HepG2 (cell line): ENCODE measurements at regions not wholly inside any gene's neighbourhood (a gene's known extent, or its start where the extent isn't known, plus 50 kb on each side); places are given as distances from the start of the nearest gene placed in this dataset.
"Not testable (repeated sequence)": the region's sequence is repeated elsewhere in the genome, so short reads cannot be mapped to it uniquely, and the experiment has no call there.

Experiments used
- ATF1 ChIP-seq: IDR thresholded peaks from 2 replicates; pipeline ENCODE4 v1.6.1; 2016; ENCODE audit warnings: mild to moderate bottlenecking, control low read depth
- CTCF ChIP-seq: sonication (generic); formaldehyde crosslinking; IDR thresholded peaks from 2 replicates; pipeline ENCODE4 v1.5.0; 2020; ENCODE audit warnings: mild to moderate bottlenecking, missing genetic modification reagents, moderate library complexity
- ESRRA ChIP-seq: sonication (generic); formaldehyde crosslinking; IDR thresholded peaks from 2 replicates; pipeline ENCODE4 v1.5.1; 2020; ENCODE audit warnings: mild to moderate bottlenecking, low read depth, missing genetic modification reagents
- EZH2 ChIP-seq: conservative IDR thresholded peaks from 2 replicates; pipeline ENCODE4 v1.6.1; 2012; ENCODE audit warnings: mild to moderate bottlenecking, low read depth, low read length, moderate library complexity
- GABPA ChIP-seq, 2 experiments: IDR thresholded peaks; 2 replicates each; pipeline ENCODE4 v1.6.1; 2011 to 2016; ENCODE audit warnings: low read depth in 2 of 2, low read length in 1 of 2, missing biosample characterization in 1 of 2, missing genetic modification characterization in 1 of 2
- POLR2A ChIP-seq, 2 experiments: IDR thresholded peaks; 2 replicates each; pipeline ENCODE4 v1.6.1; 2011; ENCODE audit warnings: low read depth in 2 of 2, low read length in 2 of 2, mild to moderate bottlenecking in 1 of 2, moderate library complexity in 1 of 2; ENCODE audit not compliant: insufficient read depth in 1 of 2
- SIX4 ChIP-seq: sonication (generic); formaldehyde crosslinking; IDR thresholded peaks from 2 replicates; pipeline ENCODE4 v1.4.0; 2020; ENCODE audit warnings: missing genetic modification reagents
- YY1 ChIP-seq: IDR thresholded peaks from 2 replicates; pipeline ENCODE4 v1.6.1; 2011; ENCODE audit warnings: low read length, low read depth, moderate library complexity, mild to moderate bottlenecking; ENCODE audit not compliant: insufficient read depth, insufficient replicate concordance
- ZBTB21 ChIP-seq: sonication (generic); formaldehyde crosslinking; IDR thresholded peaks from 2 replicates; pipeline ENCODE4 v1.4.0; 2020; ENCODE audit warnings: missing genetic modification reagents
- ZFP1 ChIP-seq: IDR thresholded peaks from 2 replicates; pipeline ENCODE4 v1.6.1; 2016
- ZFP36 ChIP-seq: fragments of 150-350 bp; IDR thresholded peaks from 2 replicates; pipeline ENCODE4 v1.6.1; 2018; ENCODE audit warnings: borderline replicate concordance, low read length, low read depth; ENCODE audit not compliant: partially characterized antibody
- ZFP82 ChIP-seq: sonication (generic); formaldehyde crosslinking; IDR thresholded peaks from 2 replicates; pipeline ENCODE4 v1.5.1; 2020; ENCODE audit warnings: mild to moderate bottlenecking, missing genetic modification reagents, borderline replicate concordance
- ZNF20 ChIP-seq: sonication (generic); formaldehyde crosslinking; IDR thresholded peaks from 2 replicates; pipeline ENCODE4 v1.4.0; 2020; ENCODE audit warnings: mild to moderate bottlenecking, moderate library complexity, missing genetic modification reagents
- ZNF569 ChIP-seq: sonication (generic); formaldehyde crosslinking; IDR thresholded peaks from 2 replicates; pipeline ENCODE4 v1.5.0; 2020; ENCODE audit warnings: mild to moderate bottlenecking, missing genetic modification reagents, moderate library complexity, borderline replicate concordance

GRCh38 chr2:104979786-104980185, 58.1 kb upstream of the MRPS9 start:
- not testable (repeated sequence) for TF ChIP-seq ZFP36; ZFP1 (CRISPR knock-in tag); CTCF (CRISPR knock-in tag); SIX4 (CRISPR knock-in tag); ZNF20 (CRISPR knock-in tag); ESRRA (CRISPR knock-in tag); EZH2; ZBTB21 (CRISPR knock-in tag); GABPA (IDR thresholded peaks at IDR 0.05; ENCODE audit: low read depth, low read length); GABPA (CRISPR knock-in tag; IDR thresholded peaks at IDR 0.05; ENCODE audit: low read depth); YY1; ATF1 (CRISPR knock-in tag); POLR2A (IDR thresholded peaks at IDR 0.05; ENCODE audit: insufficient read depth in 1 of 2, low read depth in 2 of 2, low read length in 2 of 2); ZFP82; ZNF569 (CRISPR knock-in tag)
